ENCODE measurements at regions not wholly inside any gene's neighbourhood (a gene's known extent, or its start where the extent isn't known, plus 50 kb on each side); places are given as distances from the start of the nearest gene placed in this dataset.

GRCh38 chr20:50395251-50395729 lies 114.9 kb upstream of the PTPN1 start:
- TF ChIP-seq CTCF (IDR thresholded peaks at IDR 0.05; ENCODE audit: low read length) (no peak), EZH2 (IDR thresholded peaks at IDR 0.05; ENCODE audit: borderline replicate concordance, low read length) (no peak)
